ENCODE measurements at regions not wholly inside any gene's neighbourhood (a gene's known extent, or its start where the extent isn't known, plus 50 kb on each side); places are given as distances from the start of the nearest gene placed in this dataset.

DNA sequence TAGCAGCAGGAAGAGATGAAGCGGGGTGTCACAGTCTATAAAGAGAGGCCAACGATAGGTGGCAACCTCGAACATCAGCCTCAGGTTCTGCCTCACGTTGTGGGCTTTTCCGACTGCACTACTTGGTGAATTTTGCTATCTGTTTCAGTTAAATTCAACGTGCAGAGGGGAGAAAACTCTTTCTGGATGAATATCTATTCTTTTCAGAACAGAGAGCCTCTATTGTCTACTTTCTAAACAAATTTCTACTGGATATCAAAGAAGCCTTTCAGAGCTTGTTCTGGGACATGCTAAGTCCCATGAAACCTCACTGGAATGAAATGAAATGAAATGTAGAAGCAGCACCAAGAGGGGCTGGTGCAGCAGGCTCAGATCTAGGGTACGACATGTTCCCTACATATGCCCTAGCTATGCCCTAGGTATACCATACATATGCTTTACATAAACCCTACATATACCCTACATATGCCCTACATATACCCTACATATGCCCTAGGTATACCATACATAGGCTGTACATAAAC is 116.5 kb upstream of the TRIM2 start:
- TF ChIP-seq, protein P1, sequence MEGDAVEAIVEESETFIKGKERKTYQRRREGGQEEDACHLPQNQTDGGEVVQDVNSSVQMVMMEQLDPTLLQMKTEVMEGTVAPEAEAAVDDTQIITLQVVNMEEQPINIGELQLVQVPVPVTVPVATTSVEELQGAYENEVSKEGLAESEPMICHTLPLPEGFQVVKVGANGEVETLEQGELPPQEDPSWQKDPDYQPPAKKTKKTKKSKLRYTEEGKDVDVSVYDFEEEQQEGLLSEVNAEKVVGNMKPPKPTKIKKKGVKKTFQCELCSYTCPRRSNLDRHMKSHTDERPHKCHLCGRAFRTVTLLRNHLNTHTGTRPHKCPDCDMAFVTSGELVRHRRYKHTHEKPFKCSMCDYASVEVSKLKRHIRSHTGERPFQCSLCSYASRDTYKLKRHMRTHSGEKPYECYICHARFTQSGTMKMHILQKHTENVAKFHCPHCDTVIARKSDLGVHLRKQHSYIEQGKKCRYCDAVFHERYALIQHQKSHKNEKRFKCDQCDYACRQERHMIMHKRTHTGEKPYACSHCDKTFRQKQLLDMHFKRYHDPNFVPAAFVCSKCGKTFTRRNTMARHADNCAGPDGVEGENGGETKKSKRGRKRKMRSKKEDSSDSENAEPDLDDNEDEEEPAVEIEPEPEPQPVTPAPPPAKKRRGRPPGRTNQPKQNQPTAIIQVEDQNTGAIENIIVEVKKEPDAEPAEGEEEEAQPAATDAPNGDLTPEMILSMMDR (IDR thresholded peaks at IDR 0.05; ENCODE audit: control extremely low read depth, extremely low read depth, low read depth, missing control alignments), result no peak
- no peak for DNase-seq (ENCODE audit: extremely low spot score)
- POLR2A ChIA-PET, result no interaction called here
- CTCF ChIA-PET, result interaction anchor here (0.9 to 2.6 kb wide), 3 partner anchors 12 to 241 kb away, joined by 3 to 11 read pairs (median 6); no protein-coding TSS in a partner anchor

DNA sequence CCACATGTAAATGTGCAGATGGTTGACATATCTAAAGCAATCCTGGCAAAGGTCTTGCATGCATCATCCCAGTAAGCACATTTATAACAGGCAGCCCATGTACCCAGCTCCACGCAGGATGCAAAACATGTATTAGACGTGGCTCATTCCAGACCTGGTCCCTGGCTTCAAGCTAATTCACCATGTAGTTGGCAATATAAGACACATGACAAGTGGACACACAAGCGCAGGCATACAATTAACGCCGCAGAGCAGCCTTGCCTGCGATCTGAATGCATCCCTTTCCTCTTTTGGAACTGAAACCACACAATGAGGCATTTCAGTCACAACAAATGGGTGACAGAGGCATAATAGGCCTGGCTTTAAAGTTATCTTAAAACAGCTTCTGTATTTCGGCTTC is 114.5 kb upstream of the TRIM2 start:
- ChIA-PET CTCF (interaction anchor here (1.0 to 2.6 kb wide), 4 partner anchors 10 to 243 kb away, joined by 3 to 11 read pairs (median 5); no protein-coding TSS in a partner anchor), POLR2A (no interaction called here)
- TF ChIP-seq, protein P1 (IDR thresholded peaks at IDR 0.05; ENCODE audit: control extremely low read depth, extremely low read depth, low read depth, missing control alignments), result no peak
- no peak for DNase-seq (ENCODE audit: extremely low spot score)

DNA sequence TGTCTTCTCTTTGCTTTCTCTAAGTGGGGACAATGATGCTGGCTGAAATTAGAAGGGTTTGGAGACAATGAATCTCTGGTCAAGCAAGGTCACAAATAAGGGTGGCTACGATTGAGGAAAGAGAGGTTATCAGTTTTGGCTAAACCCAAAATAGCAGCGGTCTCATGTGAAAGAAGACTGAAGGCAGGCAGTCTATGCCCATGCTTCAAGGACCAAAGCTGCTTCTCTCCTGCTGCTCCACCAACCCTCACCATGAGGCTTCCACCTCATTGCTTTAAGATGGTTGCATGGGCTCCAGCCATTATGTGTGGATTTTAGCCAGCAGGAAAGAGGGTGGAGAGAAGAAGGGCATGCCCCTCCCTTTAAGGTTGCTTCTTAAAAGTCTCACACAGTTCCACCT is 114.1 kb upstream of the TRIM2 start:
- DNase-seq (ENCODE audit: extremely low spot score), result no peak
- ChIA-PET POLR2A (no interaction called here), CTCF (no interaction called here)
- TF ChIP-seq, protein P1 (IDR thresholded peaks at IDR 0.05; ENCODE audit: control extremely low read depth, extremely low read depth, low read depth, missing control alignments), result no peak

DNA sequence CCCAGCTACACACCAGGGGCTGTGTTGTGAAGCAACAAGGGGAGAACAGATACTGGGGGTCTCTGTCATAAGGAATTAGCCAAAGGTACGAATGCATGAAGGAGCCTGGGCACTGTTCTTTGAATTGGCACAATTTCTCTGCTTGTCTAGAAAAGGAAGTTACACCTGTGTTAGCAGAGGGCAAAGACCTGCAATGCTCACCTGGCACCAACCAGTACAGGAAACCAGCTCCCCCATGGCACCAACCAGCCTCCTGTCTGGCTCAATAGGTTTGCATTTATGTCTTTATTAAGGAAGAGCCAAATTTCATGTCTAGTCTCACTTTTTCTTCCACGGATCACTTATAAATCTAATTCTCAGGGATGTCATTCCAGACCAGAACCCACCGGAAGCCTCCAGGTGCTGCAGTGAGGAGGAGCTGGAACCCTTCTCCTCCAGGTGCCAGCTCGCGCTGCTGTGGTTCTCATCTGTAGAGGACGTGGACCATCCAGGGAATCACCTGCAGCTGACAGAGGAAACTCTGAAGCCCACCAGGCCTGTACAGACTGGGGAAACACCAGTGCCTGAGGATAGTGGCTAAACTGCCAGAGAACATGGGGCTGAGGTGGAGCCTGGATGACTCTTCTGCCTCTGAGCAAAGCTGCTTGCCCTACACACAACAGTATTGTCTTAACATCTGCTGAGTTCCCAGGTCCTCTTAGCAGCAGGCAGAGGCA is 113.4 kb upstream of the TRIM2 start:
- DNase-seq (ENCODE audit: extremely low spot score), result no peak
- ChIA-PET CTCF (interaction anchor here (1.2 kb wide), 1 partner anchor 37 kb away, joined by 4 read pairs; no protein-coding TSS in a partner anchor), POLR2A (no interaction called here)
- TF ChIP-seq, protein P1 (IDR thresholded peaks at IDR 0.05; ENCODE audit: control extremely low read depth, extremely low read depth, low read depth, missing control alignments), result no peak

DNA sequence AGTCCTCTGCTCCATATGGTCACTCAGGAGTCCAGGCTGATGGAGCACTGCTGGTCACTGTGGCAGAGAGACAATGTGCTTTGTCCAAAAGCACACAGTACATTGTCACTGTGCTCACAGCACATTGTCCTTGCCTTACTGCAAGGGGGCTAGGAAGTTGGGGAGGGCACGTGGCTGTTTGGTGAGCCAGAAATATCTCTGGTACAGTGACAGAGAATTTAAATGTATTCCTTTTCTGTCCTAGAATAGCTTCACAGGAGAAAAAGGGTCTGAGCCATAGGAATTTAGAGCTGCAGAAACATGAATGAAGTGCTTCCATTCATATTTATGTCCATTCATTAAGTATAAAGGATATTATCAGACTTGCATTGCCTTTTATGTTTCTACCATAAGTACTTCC is 110.8 kb upstream of the TRIM2 start:
- no peak for DNase-seq (ENCODE audit: extremely low spot score)
- POLR2A ChIA-PET, result no interaction called here
- TF ChIP-seq, protein P1 (IDR thresholded peaks at IDR 0.05; ENCODE audit: control extremely low read depth, extremely low read depth, low read depth, missing control alignments), result no peak
- CTCF ChIA-PET, result interaction anchor here (0.9 to 4.6 kb wide), 2 partner anchors 8 to 16 kb away, joined by 3 to 24 read pairs; no protein-coding TSS in a partner anchor

DNA sequence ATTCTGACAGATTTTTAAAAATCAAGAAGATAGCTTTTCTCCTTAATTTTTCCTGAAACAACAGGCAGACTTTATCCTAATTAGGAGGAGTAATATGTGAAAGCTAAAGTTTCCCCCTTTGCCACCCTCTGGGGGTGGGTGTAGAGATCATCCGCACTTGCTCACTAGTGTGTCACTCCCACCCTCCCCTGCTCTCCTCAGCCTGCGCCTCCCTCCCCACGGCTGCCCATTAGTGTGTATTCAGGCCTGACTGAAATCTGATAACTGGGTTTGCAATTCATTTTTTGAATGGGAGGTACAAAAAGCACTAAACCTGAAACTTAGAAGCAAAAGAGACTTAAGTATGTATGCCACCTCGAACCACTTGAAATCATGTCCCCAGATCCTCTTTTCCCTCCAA is 110.4 kb upstream of the TRIM2 start:
- ChIA-PET CTCF (interaction anchor here (0.9 to 4.6 kb wide), 2 partner anchors 8 to 16 kb away, joined by 3 to 24 read pairs; no protein-coding TSS in a partner anchor), POLR2A (no interaction called here)
- DNase-seq (ENCODE audit: extremely low spot score), result no peak
- TF ChIP-seq, protein P1 (IDR thresholded peaks at IDR 0.05; ENCODE audit: control extremely low read depth, extremely low read depth, low read depth, missing control alignments), result no peak

All from GM10248 (cell line).